ENCODE measurements at regions not wholly inside any gene's neighbourhood (a gene's known extent, or its start where the extent isn't known, plus 50 kb on each side); places are given as distances from the start of the nearest gene placed in this dataset.

DNA sequence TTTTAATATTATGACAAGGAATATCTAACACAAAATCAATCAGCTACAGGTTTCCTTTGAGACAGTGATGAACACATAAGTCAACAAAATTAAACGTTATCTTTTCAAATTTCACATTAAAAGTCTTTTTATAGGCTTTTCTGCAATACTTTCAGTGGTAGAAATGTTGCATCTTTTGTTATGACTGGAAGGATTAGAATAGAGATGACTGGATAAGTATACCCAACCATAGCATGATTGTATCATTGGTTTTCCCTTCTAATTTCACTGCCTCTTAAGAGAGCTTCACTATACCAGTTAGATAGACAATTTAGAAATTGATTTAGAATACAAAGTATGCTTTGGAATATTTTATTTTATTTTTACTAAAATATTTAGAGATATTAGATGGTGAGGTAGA is 273.9 kb downstream of the PHF14 start:
- no peaks in the 10 kb centered on the region for H3K9me3 ChIP-seq (ENCODE audit: control insufficient read depth, insufficient read depth, low read depth, low read length)
- no peaks in the 10 kb centered on the region for H3K4me1 ChIP-seq (ENCODE audit: control insufficient read depth, extremely low read depth, insufficient read depth, low read length)
- TF ChIP-seq CTCF (conservative IDR thresholded peaks at IDR 0.05 in 1 of 2, IDR thresholded peaks at IDR 0.05 in 1 of 2; ENCODE audit: low read depth in 1 of 2, low read length in 2 of 2) (no peak), EZH2 (IDR thresholded peaks at IDR 0.05; ENCODE audit: low read length, missing control alignments) (no peak)
- no peak overlapping the region for H2AFZ ChIP-seq (ENCODE audit: low read length)
- H3K79me2 ChIP-seq (ENCODE audit: control insufficient read depth, insufficient read depth, low read length): no peaks in the 10 kb centered on the region
- no peaks in the 10 kb centered on the region for H4K20me1 ChIP-seq (ENCODE audit: control insufficient read depth, extremely low read depth, insufficient read depth, low read length)
- no peak overlapping the region for H3K27ac ChIP-seq (ENCODE audit: insufficient read depth, low read length)
- H3K36me3 ChIP-seq (ENCODE audit: control insufficient read depth, insufficient read depth, low read length): no peaks in the 10 kb centered on the region
- H3K27me3 ChIP-seq (ENCODE audit: control insufficient read depth, insufficient read depth, low read length): no peaks in the 10 kb centered on the region
- DNase-seq (ENCODE audit: low read depth in 2 of 2): no peak
- no peak overlapping the region for H3K4me2 ChIP-seq (ENCODE audit: extremely low read depth, insufficient read depth, low read length)
- H3K9ac ChIP-seq (ENCODE audit: insufficient read depth, low read length): no peak overlapping the region
- H3K4me3 ChIP-seq (replicated peaks in 1 of 4; ENCODE audit: control extremely low read depth in 1 of 4, insufficient read depth in 1 of 4, low read depth in 3 of 4, low read length in 4 of 4): no peak overlapping the region

DNA sequence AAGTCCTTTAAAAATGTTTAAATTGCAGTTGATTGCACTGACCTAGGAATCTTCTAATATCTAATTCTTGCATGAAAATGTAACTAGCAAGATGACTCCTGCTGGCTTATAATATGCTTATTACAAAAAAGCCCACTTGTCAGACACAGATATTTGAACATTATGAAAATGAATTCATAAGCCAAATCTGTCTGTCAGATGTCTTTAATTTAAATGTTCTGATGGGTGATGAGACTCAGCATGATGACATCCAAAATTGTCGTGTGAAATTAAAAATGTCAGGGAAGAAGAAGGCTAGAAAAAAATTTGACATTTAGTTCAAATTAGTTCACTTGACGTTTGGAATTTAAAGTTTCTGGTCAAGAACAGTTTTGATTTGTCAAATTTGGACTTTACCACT is 277.8 kb downstream of the PHF14 start:
- DNase-seq (ENCODE audit: low read depth in 2 of 2): no peak
- Histone ChIP-seq H3K36me3 (ENCODE audit: control insufficient read depth, insufficient read depth, low read length) (no peaks in the 10 kb centered on the region), H3K27me3 (ENCODE audit: control insufficient read depth, insufficient read depth, low read length) (no peaks in the 10 kb centered on the region), H3K9me3 (ENCODE audit: control insufficient read depth, insufficient read depth, low read depth, low read length) (no peaks in the 10 kb centered on the region), H3K4me3 (replicated peaks in 1 of 4; ENCODE audit: control extremely low read depth in 1 of 4, insufficient read depth in 1 of 4, low read depth in 3 of 4, low read length in 4 of 4) (no peak overlapping the region), H4K20me1 (ENCODE audit: control insufficient read depth, extremely low read depth, insufficient read depth, low read length) (no peaks in the 10 kb centered on the region), H3K4me2 (ENCODE audit: extremely low read depth, insufficient read depth, low read length) (no peak overlapping the region), H3K79me2 (ENCODE audit: control insufficient read depth, insufficient read depth, low read length) (no peaks in the 10 kb centered on the region), H2AFZ (ENCODE audit: low read length) (no peak overlapping the region), H3K4me1 (ENCODE audit: control insufficient read depth, extremely low read depth, insufficient read depth, low read length) (no peaks in the 10 kb centered on the region), H3K9ac (ENCODE audit: insufficient read depth, low read length) (no peak overlapping the region), H3K27ac (ENCODE audit: insufficient read depth, low read length) (no peak overlapping the region)
- TF ChIP-seq CTCF (conservative IDR thresholded peaks at IDR 0.05 in 1 of 2, IDR thresholded peaks at IDR 0.05 in 1 of 2; ENCODE audit: low read depth in 1 of 2, low read length in 2 of 2) (no peak), EZH2 (IDR thresholded peaks at IDR 0.05; ENCODE audit: low read length, missing control alignments) (no peak)

- no peak for DNase-seq (ENCODE audit: low read depth in 2 of 2)
- Histone ChIP-seq H3K27ac (ENCODE audit: insufficient read depth, low read length) (no peak overlapping the region), H3K27me3 (ENCODE audit: control insufficient read depth, insufficient read depth, low read length) (no peaks in the 10 kb centered on the region), H3K9me3 (ENCODE audit: control insufficient read depth, insufficient read depth, low read depth, low read length) (no peaks in the 10 kb centered on the region), H3K4me2 (ENCODE audit: extremely low read depth, insufficient read depth, low read length) (no peak overlapping the region), H2AFZ (ENCODE audit: low read length) (no peak overlapping the region), H3K36me3 (ENCODE audit: control insufficient read depth, insufficient read depth, low read length) (no peaks in the 10 kb centered on the region), H3K4me3 (replicated peaks in 1 of 4; ENCODE audit: control extremely low read depth in 1 of 4, insufficient read depth in 1 of 4, low read depth in 3 of 4, low read length in 4 of 4) (no peak overlapping the region), H3K9ac (ENCODE audit: insufficient read depth, low read length) (no peak overlapping the region), H3K4me1 (ENCODE audit: control insufficient read depth, extremely low read depth, insufficient read depth, low read length) (no peaks in the 10 kb centered on the region), H4K20me1 (ENCODE audit: control insufficient read depth, extremely low read depth, insufficient read depth, low read length) (no peaks in the 10 kb centered on the region), H3K79me2 (ENCODE audit: control insufficient read depth, insufficient read depth, low read length) (no peaks in the 10 kb centered on the region)
- TF ChIP-seq EZH2 (IDR thresholded peaks at IDR 0.05; ENCODE audit: low read length, missing control alignments) (no peak), CTCF (conservative IDR thresholded peaks at IDR 0.05 in 1 of 2, IDR thresholded peaks at IDR 0.05 in 1 of 2; ENCODE audit: low read depth in 1 of 2, low read length in 2 of 2) (no peak)
Observed at GRCh38 chr7:11252011-11252607, 278.4 kb downstream of the PHF14 start.

Data from fibroblast of lung (primary cell).